ENCODE measurements at regions not wholly inside any gene's neighbourhood (a gene's known extent, or its start where the extent isn't known, plus 50 kb on each side); places are given as distances from the start of the nearest gene placed in this dataset.
A peak's percentile ranks its signal among the peaks of the same experiment; 100 is the strongest.

DNA sequence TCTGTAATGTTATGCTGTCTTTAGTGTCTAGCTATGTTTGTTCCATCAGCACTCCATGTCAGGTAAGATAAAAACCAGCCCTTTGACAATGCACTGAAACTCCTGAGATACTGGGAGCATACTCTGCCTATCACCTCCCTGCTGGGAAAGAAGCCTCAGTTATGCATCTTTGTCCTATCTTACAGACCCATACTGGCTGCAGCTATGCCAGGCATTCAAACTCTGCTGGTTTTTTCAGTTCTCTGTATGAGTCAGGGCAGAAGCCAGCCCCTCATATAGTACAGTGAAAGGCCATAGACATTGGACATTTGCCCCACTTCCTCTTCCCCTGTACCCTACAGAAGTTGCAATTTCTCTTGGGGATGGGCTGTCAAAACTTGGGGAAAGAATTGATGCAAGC is 181.1 kb upstream of the RGPD4 start:
- Histone ChIP-seq H3K9ac (ENCODE audit: low read depth, low read length) (no peak overlapping the region), H3K4me3 (ENCODE audit: low read depth in 1 of 2, low read length in 2 of 2) (no peak overlapping the region), H3K27me3 (ENCODE audit: insufficient read depth, low read length, poor library complexity) (no peaks in the 10 kb centered on the region), H2AFZ (ENCODE audit: low read depth, low read length) (no peak overlapping the region), H3K4me1 (ENCODE audit: insufficient read depth, low read length) (no peaks in the 10 kb centered on the region), H3K36me3 (ENCODE audit: insufficient read depth, low read length) (no peaks in the 10 kb centered on the region), H3K9me3 (ENCODE audit: insufficient read depth, low read length, severe bottlenecking) (no peaks in the 10 kb centered on the region), H4K20me1 (ENCODE audit: insufficient read depth, low read length) (no peaks in the 10 kb centered on the region), H3K27ac (ENCODE audit: low read length) (no peak overlapping the region), H3K79me2 (ENCODE audit: insufficient read depth, low read length) (no peaks in the 10 kb centered on the region), H3K4me2 (ENCODE audit: insufficient read depth, low read length) (no peak overlapping the region)
- TF ChIP-seq EZH2 (IDR thresholded peaks at IDR 0.05; ENCODE audit: borderline replicate concordance, low read depth, low read length, severe bottlenecking), result no peak
- TF ChIP-seq, protein P1, sequence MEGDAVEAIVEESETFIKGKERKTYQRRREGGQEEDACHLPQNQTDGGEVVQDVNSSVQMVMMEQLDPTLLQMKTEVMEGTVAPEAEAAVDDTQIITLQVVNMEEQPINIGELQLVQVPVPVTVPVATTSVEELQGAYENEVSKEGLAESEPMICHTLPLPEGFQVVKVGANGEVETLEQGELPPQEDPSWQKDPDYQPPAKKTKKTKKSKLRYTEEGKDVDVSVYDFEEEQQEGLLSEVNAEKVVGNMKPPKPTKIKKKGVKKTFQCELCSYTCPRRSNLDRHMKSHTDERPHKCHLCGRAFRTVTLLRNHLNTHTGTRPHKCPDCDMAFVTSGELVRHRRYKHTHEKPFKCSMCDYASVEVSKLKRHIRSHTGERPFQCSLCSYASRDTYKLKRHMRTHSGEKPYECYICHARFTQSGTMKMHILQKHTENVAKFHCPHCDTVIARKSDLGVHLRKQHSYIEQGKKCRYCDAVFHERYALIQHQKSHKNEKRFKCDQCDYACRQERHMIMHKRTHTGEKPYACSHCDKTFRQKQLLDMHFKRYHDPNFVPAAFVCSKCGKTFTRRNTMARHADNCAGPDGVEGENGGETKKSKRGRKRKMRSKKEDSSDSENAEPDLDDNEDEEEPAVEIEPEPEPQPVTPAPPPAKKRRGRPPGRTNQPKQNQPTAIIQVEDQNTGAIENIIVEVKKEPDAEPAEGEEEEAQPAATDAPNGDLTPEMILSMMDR (IDR thresholded peaks at IDR 0.05; ENCODE audit: borderline replicate concordance, extremely low read depth, low read length, poor library complexity, severe bottlenecking), result no peak
- no peak for DNase-seq
- ATAC-seq (ENCODE audit: insufficient read depth, low read depth), result no peak

DNA sequence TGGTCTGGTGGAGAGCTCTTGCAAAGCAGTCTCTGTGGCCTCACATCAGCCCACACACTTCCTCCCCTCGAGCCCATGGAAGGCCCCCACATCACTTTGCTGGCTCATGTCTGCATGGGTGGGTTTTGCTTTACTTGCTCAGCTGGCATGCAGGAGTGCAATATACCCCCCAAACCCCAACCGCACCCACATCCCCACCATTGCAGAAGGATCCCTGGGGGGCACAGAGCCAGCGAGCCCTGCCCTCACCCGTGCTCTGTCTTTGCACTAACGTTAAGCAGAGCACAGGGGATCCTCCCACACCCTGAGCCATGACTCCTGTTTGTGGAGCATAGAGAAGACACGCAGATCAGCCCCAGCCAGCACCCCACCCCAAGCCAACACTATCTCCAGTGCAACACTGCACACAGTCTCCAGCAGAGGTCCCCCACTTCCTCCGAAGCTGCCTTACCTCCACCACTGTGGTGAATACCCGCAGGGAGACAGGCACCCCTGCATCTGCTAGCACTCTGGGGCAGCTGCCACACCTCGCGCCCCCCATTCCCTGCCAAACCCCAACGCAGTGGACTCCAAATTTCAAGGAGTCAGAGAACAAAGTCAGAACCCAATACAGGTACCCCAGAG is 177.8 kb upstream of the RGPD4 start:
- Histone ChIP-seq H4K20me1 (ENCODE audit: insufficient read depth, low read length) (no peaks in the 10 kb centered on the region), H3K4me1 (ENCODE audit: insufficient read depth, low read length) (no peaks in the 10 kb centered on the region), H3K36me3 (ENCODE audit: insufficient read depth, low read length) (no peaks in the 10 kb centered on the region), H3K9ac (ENCODE audit: low read depth, low read length) (no peak overlapping the region), H3K4me3 (ENCODE audit: low read depth in 1 of 2, low read length in 2 of 2) (no peak overlapping the region), H2AFZ (ENCODE audit: low read depth, low read length) (no peak overlapping the region), H3K4me2 (ENCODE audit: insufficient read depth, low read length) (no peak overlapping the region), H3K27me3 (ENCODE audit: insufficient read depth, low read length, poor library complexity) (no peaks in the 10 kb centered on the region), H3K79me2 (ENCODE audit: insufficient read depth, low read length) (no peaks in the 10 kb centered on the region), H3K27ac (ENCODE audit: low read length) (no peak overlapping the region), H3K9me3 (ENCODE audit: insufficient read depth, low read length, severe bottlenecking) (no peaks in the 10 kb centered on the region)
- TF ChIP-seq, protein P1 (IDR thresholded peaks at IDR 0.05; ENCODE audit: borderline replicate concordance, extremely low read depth, low read length, poor library complexity, severe bottlenecking), result peak; percentile 26
- no peak for TF ChIP-seq EZH2 (IDR thresholded peaks at IDR 0.05; ENCODE audit: borderline replicate concordance, low read depth, low read length, severe bottlenecking)
- ATAC-seq (ENCODE audit: insufficient read depth, low read depth) (no peak), DNase-seq (no peak)

DNA sequence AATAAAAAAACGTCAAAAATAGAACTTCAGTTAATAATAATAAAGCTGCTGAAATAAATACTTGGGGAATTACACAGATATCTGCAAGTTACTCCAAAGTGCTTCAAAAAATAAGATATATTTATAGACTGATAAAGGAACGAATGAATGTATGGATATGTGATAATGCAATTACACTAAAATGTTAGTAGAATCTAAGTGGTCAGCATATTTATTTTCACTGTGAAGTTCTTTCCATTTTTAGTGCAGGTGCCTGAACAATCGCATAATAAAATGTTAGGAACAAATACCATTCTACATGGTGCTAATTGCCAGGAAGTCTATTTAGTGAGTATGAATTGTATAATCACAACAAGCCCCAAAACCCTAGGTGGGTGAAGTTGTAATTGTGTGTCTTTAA is 169.6 kb upstream of the RGPD4 start:
- ATAC-seq (ENCODE audit: insufficient read depth, low read depth) (no peak), DNase-seq (no peak)
- H3K4me1 ChIP-seq (ENCODE audit: insufficient read depth, low read length), result no peaks in the 10 kb centered on the region
- H3K9ac ChIP-seq (ENCODE audit: low read depth, low read length), result no peak overlapping the region
- H3K4me3 ChIP-seq (ENCODE audit: low read depth in 1 of 2, low read length in 2 of 2), result no peak overlapping the region
- no peak overlapping the region for H2AFZ ChIP-seq (ENCODE audit: low read depth, low read length)
- H3K79me2 ChIP-seq (ENCODE audit: insufficient read depth, low read length), result no peaks in the 10 kb centered on the region
- no peaks in the 10 kb centered on the region for H3K36me3 ChIP-seq (ENCODE audit: insufficient read depth, low read length)
- H4K20me1 ChIP-seq (ENCODE audit: insufficient read depth, low read length), result no peaks in the 10 kb centered on the region
- TF ChIP-seq EZH2 (IDR thresholded peaks at IDR 0.05; ENCODE audit: borderline replicate concordance, low read depth, low read length, severe bottlenecking), result no peak
- TF ChIP-seq, protein P1 (IDR thresholded peaks at IDR 0.05; ENCODE audit: borderline replicate concordance, extremely low read depth, low read length, poor library complexity, severe bottlenecking), result no peak
- H3K9me3 ChIP-seq (ENCODE audit: insufficient read depth, low read length, severe bottlenecking), result no peaks in the 10 kb centered on the region
- H3K4me2 ChIP-seq (ENCODE audit: insufficient read depth, low read length), result no peak overlapping the region
- H3K27ac ChIP-seq (ENCODE audit: low read length), result no peak overlapping the region
- H3K27me3 ChIP-seq (ENCODE audit: insufficient read depth, low read length, poor library complexity), result no peaks in the 10 kb centered on the region
